Gastroesophageal sphincter (tissue), 4 donors: ENCODE measurements at regions not wholly inside any gene's neighbourhood (a gene's known extent, or its start where the extent isn't known, plus 50 kb on each side); places are given as distances from the start of the nearest gene placed in this dataset.

Source experiments
- ATAC-seq: fragments of 150-250 bp; one replicate; pipeline ENCODE4 v1.9.1; 2016; ENCODE audit warnings: mild to moderate bottlenecking, moderate library complexity
- H3K27ac ChIP-seq, 4 donors: fragments of 200-600 bp; sonication (generic) in 3 of 4; 1 replicate in 3 of 4; 2 replicates in 1 of 4; pipeline ENCODE4 v1.5.1; 2016 to 2019
- H3K27me3 ChIP-seq: fragments of 200-600 bp; sonication (generic); one replicate; pipeline ENCODE4 v1.5.1; 2019
- H3K36me3 ChIP-seq, 2 donors: fragments of 200-600 bp; sonication (generic); one replicate each; pipeline ENCODE4 v1.5.1; 2019; ENCODE audit warnings: control low read depth in 1 of 2
- H3K4me1 ChIP-seq, 3 donors: fragments of 200-600 bp; sonication (generic); 1 replicate in 2 of 3; 2 replicates in 1 of 3; pipeline ENCODE4 v1.5.1; 2016 to 2019; ENCODE audit warnings: control low read depth in 2 of 3
- H3K4me3 ChIP-seq, 2 donors: fragments of 200-600 bp; sonication (generic); one replicate each; pipeline ENCODE4 v1.5.1; 2019; ENCODE audit warnings: mild to moderate bottlenecking in 1 of 2, moderate library complexity in 1 of 2
- H3K9me3 ChIP-seq, 3 donors: fragments of 200-600 bp; sonication (generic); one replicate each; pipeline ENCODE4 v1.5.1; 2017 to 2019; ENCODE audit warnings: control low read depth in 2 of 3
- CTCF ChIP-seq, 4 experiments: fragments of 200-600 bp in 2 of 4; fragments of 450-650 bp in 2 of 4; sonication (generic) in 1 of 4; IDR thresholded peaks; one replicate each; pipeline ENCODE4 v1.5.1; 2017 to 2019; ENCODE audit warnings: antibody characterized with exemption in 4 of 4, mild to moderate bottlenecking in 2 of 4, moderate library complexity in 2 of 4
- EP300 ChIP-seq: sonication (generic); formaldehyde crosslinking; IDR thresholded peaks from one replicate; pipeline ENCODE4 v1.6.1; 2017; ENCODE audit warnings: antibody characterized with exemption, mild to moderate bottlenecking
- POLR2A ChIP-seq, 2 donors: fragments of 450-650 bp; IDR thresholded peaks; one replicate each; pipeline ENCODE4 v1.6.1; 2017; ENCODE audit warnings: antibody characterized with exemption in 2 of 2, mild to moderate bottlenecking in 2 of 2, moderate library complexity in 1 of 2
- POLR2AphosphoS5 ChIP-seq: sonication (generic); formaldehyde crosslinking; IDR thresholded peaks from one replicate; pipeline ENCODE4 v1.6.1; 2017; ENCODE audit warnings: antibody characterized with exemption
- WGBS, 2 donors: methylation state at CpG; one replicate each; pipeline ENCODE4 v1.1.5; 2018; ENCODE audit warnings: low coverage in 1 of 2; 5-methylcytosine and 5-hydroxymethylcytosine counted together

GRCh38 chr9:30120666-30121065 lies 2263.8 kb upstream of the ACO1 start:
- no peak for ATAC-seq
- H3K4me3 ChIP-seq = no peak overlapping the region
- TF ChIP-seq POLR2AphosphoS5 (no peak), CTCF (IDR thresholded peaks at IDR 0.05) (no peak), POLR2A (IDR thresholded peaks at IDR 0.05) (no peak), EP300 (no peak)
- H3K4me1 ChIP-seq = no peaks in the 10 kb centered on the region
- no peaks in the 10 kb centered on the region for H3K27me3 ChIP-seq
- WGBS, 2 donors = 57 to 58% methylated on average over 5 of the region's 5 CpGs
- H3K9me3 ChIP-seq = no peaks in the 10 kb centered on the region
- H3K36me3 ChIP-seq = no peaks in the 10 kb centered on the region
- no peak overlapping the region for H3K27ac ChIP-seq

- ATAC-seq = no peak
- TF ChIP-seq POLR2AphosphoS5 (no peak), CTCF (IDR thresholded peaks at IDR 0.05) (no peak), EP300 (no peak), POLR2A (IDR thresholded peaks at IDR 0.05) (no peak)
- WGBS, 2 donors = 79 to 84% methylated on average over 4 of the region's 4 CpGs
- H3K4me1 ChIP-seq = no peaks in the 10 kb centered on the region
- H3K27me3 ChIP-seq = no peaks in the 10 kb centered on the region
- H3K27ac ChIP-seq = no peak overlapping the region
- H3K4me3 ChIP-seq = no peak overlapping the region
- no peaks in the 10 kb centered on the region for H3K36me3 ChIP-seq
- no peaks in the 10 kb centered on the region for H3K9me3 ChIP-seq
Measured at GRCh38 chr9:30121611-30122010, 2262.8 kb upstream of the ACO1 start.

- no peak for ATAC-seq
- Histone ChIP-seq H3K4me3 (no peak overlapping the region), H3K27me3 (no peaks in the 10 kb centered on the region), H3K36me3 (no peaks in the 10 kb centered on the region), H3K27ac (no peak overlapping the region), H3K9me3 (no peaks in the 10 kb centered on the region), H3K4me1 (no peaks in the 10 kb centered on the region)
- TF ChIP-seq POLR2AphosphoS5 = no peak
- TF ChIP-seq EP300 = no peak
- no peak for TF ChIP-seq CTCF (IDR thresholded peaks at IDR 0.05)
- no peak for TF ChIP-seq POLR2A (IDR thresholded peaks at IDR 0.05)
Measured at GRCh38 chr9:30125881-30126280, 2258.6 kb upstream of the ACO1 start.

- TF ChIP-seq POLR2AphosphoS5 (no peak), EP300 (no peak), POLR2A (IDR thresholded peaks at IDR 0.05) (no peak)
- H3K27ac ChIP-seq = no peak overlapping the region
- H3K27me3 ChIP-seq = no peaks in the 10 kb centered on the region
- no peaks in the 10 kb centered on the region for H3K36me3 ChIP-seq
- ATAC-seq = no peak
- H3K4me1 ChIP-seq = no peaks in the 10 kb centered on the region
- no peaks in the 10 kb centered on the region for H3K9me3 ChIP-seq
- H3K4me3 ChIP-seq = no peak overlapping the region
Measured at GRCh38 chr9:30127371-30127770, 2257.1 kb upstream of the ACO1 start.

GRCh38 chr9:30140407-30140806 lies 2244.0 kb upstream of the ACO1 start:
- no peak overlapping the region for H3K27ac ChIP-seq
- TF ChIP-seq EP300 (no peak), CTCF (IDR thresholded peaks at IDR 0.05) (no peak), POLR2AphosphoS5 (no peak), POLR2A (IDR thresholded peaks at IDR 0.05) (no peak)

GRCh38 chr9:30160570-30160969 lies 2223.9 kb upstream of the ACO1 start:
- no peaks in the 10 kb centered on the region for H3K9me3 ChIP-seq
- ATAC-seq = no peak
- WGBS, 2 donors = 73% methylated on average over 7 of the region's 7 CpGs; no CpG with 5 or more reads in 1 of the 2 donors
- H3K36me3 ChIP-seq = no peaks in the 10 kb centered on the region
- no peak overlapping the region for H3K4me3 ChIP-seq
- H3K27ac ChIP-seq = no peak overlapping the region
- no peaks in the 10 kb centered on the region for H3K4me1 ChIP-seq
- TF ChIP-seq POLR2A (IDR thresholded peaks at IDR 0.05) (no peak), EP300 (no peak), CTCF (IDR thresholded peaks at IDR 0.05) (no peak), POLR2AphosphoS5 (no peak)
- no peaks in the 10 kb centered on the region for H3K27me3 ChIP-seq

More at GRCh38 chr9:30140407-30140806, 2244.0 kb upstream of the ACO1 start:
- Histone ChIP-seq H3K4me1 (no peaks in the 10 kb centered on the region), H3K27me3 (no peaks in the 10 kb centered on the region), H3K4me3 (no peak overlapping the region), H3K36me3 (no peaks in the 10 kb centered on the region), H3K9me3 (no peaks in the 10 kb centered on the region)
- WGBS, 2 donors = 52 to 67% methylated on average over 2 of the region's 2 CpGs
- ATAC-seq = no peak
